ENCODE measurements at regions not wholly inside any gene's neighbourhood (a gene's known extent, or its start where the extent isn't known, plus 50 kb on each side); places are given as distances from the start of the nearest gene placed in this dataset.
"Not testable (repeated sequence)": the region's sequence is repeated elsewhere in the genome, so short reads cannot be mapped to it uniquely, and the experiment has no call there.

- no peak for DNase-seq
Measured at GRCh38 chr17:64771980-64772844, 110.1 kb upstream of the SMURF2 start.

DNA sequence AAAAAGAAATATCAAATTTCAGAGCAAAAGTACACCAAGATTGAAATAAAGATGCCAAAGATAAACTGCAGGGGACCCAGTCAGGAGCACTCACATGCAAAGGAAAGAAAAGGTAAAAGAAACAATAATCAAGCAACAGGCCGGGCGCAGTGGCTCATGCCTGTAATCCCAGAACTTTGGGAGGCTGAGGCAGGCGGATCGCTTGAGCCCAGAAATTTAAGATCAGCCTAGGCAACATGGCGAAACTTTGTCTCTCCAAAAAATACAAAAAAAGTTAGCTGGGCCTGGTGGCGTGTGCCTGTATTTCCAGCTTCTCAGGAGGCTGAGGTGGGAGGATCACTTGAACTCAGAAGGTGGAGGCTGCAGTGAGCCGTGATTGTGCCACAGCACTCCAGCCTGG lies 107.6 kb upstream of the SMURF2 start:
- no peak for DNase-seq

DNA sequence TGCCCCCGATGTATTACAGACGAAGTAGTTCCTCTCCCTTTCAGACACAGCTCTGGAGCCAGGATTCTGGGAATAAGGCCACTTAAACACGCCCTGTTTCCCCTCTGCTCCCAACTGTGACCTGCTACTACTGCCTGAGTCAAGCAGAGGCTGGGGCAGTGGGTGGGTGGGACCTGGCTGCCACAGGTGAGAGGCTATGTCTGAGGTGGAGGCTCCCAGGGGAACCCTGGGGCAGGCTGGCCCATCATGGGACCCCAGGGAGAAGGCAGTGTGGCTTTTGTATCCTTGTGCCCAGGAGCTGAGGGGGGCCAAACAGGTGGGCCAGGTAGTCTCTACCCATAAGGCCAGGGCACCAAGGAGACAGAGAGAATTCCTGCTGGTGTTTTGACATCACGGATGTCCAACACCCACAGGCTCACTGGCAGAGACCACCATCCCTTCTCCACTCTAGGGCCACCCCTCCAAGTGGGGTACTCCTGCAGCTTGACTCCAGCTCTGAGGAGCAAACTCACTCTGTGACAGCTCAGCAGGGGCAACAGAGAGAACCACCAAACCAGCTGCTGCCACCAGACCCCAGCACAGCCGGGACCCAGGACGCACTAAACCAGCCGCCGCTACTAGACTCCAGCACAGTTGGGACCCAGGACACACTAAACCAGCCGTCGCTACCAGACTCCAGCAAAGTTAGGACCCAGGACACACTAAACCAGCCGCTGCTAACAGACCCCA lies 105.3 kb upstream of the SMURF2 start:
- DNase-seq = no peak

DNA sequence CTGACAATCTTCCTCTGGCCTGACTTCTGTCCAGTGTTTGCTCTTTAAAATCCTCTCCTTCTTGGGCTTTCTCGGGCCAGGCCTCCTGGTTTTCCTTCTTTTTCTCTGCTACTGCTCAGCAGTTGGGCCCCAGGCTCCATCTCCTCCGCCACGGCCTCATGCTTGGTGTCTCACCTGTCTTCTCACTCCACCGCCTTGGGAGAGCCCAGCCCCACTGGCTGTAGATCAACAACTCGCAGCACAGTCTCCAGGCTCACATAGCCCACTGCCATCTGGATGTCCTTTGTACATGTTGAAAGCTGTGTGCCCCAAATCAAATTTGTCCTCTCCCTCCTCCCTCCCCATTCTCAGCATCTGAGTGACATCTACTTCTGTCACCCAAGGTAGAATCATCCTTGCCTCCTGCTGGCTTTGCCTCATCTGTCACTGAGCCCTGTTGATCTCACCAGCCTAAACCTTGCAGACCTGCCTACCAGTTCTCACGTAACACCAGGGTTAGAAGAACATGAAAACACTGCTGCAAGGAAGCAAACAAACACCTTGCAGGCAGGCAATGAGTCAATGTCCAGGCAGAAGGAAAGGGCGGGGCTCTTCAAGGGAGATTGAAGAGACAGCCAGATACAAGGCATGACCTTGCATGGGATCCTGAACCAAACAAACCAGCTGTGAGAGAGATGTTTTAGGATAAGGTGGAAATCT lies 103.2 kb upstream of the SMURF2 start:
- no peak for DNase-seq

- no peak for DNase-seq
Measured at GRCh38 chr17:64750891-64751677, 89.0 kb upstream of the SMURF2 start.

DNA sequence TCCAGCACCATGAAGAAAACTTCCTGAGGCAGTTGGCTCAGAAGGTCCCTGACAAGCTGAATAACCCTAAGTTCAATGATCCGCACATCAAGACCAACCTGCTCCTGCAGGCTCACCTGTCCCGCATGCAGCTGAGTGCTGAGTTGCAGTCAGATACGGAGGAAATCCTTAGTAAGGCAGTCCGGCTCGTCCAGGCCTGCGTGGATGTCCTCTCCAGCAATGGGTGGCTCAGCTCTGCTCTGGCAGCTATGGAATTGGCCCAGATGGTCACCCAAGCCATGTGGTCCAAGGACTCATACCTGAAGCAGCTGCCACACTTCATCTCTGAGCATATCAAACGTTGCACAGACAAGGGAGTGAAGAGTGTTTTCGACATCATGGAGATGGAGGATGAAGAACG lies 88.4 kb upstream of the SMURF2 start:
- no peak for DNase-seq

DNA sequence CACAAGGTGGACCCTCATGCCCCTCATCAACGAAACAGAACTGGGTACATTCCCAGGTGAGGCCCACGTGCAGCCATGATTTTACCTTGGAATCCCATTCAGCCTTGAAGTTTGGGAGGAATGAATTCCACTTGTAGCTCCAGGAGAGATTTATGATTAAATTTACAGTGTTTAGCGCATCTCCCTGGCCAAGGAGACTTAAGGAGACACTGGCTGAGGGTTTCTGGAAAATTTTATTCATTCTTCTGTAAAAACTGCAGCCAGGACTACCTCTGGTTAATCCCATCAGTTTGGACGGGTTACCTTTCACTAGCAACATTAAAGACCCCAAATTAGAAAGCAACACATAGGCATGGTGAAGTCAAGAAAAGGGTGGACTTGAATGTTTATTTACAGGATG lies 87.2 kb upstream of the SMURF2 start:
- no peak for DNase-seq

GRCh38 chr17:64747938-64748540 lies 85.9 kb upstream of the SMURF2 start:
- DNase-seq = no peak

DNA sequence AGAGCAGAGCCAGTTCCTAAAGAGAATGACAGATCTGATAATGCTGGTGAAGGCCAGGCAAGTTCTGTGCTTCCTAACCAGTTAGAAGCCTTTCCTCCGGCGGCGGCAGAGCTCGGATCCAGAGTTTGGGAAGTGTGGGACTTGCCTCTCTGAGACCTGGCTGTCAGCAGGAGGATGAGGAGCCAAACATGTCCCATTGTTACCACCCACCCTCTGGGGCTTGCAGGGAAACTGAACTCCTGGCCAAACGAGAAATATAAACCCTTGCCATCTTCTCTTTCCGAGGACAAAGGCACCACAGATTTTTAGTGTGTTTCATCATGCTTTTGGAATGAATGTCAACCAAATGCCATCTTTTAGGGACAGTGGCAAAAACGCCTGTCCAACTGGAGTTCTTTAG lies 80.2 kb upstream of the SMURF2 start:
- DNase-seq = no peak

- not testable (repeated sequence) for DNase-seq
Measured at GRCh38 chr17:64741916-64742315, 79.8 kb upstream of the SMURF2 start.

DNA sequence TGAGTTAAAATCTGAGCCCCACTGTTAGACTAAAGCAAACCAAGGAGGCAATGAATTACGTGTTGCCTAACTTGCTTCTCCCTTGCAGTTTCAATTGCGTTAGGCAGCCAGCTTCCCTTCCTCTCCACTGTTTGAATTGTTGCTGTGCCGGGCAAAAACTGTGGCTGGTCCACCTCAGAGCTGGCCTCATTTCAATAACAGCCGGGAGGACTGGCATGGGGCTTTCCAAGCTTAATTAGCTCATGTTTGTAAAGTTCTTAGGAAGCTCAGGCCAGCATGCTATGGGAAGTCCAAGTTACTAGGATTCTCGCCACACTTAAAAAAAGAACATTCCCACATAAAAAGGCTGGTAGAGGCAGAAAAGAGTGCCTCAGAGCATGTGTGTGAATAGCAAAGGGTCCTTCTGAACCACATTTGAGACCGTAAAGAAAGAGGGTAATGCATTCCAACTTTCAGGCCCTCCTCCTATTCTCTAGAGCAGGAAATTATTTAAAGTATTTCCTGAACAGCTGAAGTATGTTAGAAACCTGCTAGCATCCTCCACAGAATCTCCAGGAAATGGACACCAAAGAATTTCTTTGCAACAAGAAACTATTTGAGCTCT lies 79.0 kb upstream of the SMURF2 start:
- DNase-seq = no peak

DNA sequence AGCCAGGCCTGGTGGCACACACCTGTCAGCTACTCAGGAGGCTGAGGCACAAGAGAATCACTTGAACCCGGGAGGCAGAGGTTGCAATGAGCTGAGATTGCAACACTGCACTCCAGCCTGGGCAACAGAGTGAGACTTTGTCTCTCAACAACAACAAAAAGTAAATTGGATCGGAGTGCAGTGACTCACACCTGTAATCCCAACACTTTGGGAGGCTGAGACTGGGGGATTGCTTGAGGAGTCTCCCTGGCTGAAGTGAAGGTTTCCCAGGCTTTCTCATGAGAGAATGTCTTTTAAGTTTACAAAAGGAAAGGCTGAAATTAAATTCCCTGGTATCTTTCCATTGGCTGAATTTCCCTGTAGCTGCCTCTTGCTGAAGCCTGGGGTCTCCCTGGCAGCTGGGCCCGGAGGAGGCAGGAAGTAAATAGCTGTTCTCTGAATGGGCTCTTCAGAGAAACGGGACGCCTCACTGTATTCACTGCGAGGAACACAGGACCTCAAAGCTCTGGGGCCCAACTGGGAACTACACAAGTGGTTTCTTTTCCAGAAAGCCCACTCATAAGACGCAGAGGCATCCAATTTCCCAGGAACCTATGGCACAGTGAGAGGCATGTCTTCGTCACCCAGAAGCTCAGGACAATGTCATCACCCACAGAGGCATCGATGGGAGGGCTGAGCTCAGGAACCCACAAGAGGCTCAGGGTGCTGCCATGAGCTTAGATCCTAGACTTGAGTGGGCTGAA lies 77.4 kb upstream of the SMURF2 start:
- DNase-seq = no peak

- DNase-seq = peak; percentile 39
Measured at GRCh38 chr17:64736804-64737492, 74.8 kb upstream of the SMURF2 start.

- DNase-seq = no peak
Measured at GRCh38 chr17:64732336-64733006, 70.4 kb upstream of the SMURF2 start.

- not testable (repeated sequence) for DNase-seq
Measured at GRCh38 chr17:64730023-64730422, 67.9 kb upstream of the SMURF2 start.

DNA sequence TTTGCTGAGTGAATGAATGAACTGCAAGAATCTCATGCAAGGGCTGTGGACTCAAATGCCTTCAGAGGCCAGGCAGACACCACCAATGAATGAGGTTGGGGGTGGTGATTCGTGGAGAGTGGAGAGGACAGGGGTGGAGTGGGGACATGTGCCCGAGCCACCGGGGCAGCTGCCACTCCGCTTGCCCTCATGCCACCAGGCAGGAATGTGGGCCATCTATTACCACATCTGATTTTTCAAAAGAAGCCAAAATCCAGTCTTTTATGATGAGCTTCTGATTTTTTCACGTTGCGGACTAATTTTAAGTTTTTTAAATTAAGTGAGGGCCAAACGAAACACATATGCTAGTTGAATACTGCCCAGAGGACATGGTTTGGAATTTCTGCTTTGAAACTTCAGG lies 67.1 kb upstream of the SMURF2 start:
- no peak for DNase-seq

DNA sequence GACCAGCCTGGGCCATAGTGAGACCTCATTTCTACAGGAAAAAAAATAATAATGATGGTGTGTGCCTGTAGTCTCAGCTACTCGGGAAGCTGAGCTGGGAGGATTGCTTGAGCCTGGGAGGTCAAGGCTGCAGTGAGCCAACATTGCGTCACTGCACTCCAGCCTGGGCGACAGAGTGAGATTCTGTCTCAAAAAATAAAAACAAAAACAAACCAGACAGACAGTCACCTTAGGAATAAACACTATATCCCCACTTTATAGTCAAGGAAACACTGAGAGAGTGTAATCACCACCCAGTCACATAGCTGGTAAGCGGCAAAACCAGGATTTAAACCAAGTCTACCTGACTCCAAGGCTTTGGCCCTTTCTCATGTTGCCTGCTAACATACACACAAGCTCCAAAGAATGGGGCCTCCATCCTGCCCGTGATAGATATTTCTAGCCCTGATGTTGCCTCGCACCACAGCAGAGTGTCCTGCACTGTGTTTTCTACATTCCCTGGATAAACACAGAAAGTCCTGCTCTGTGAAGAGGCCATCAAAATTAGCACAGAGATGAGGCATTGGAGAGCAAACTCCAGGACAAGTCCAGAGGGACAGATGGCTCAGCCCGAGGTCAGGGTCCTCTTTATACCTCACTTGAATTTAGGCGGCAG lies 66.1 kb upstream of the SMURF2 start:
- no peak for DNase-seq

GRCh38 chr17:64726025-64726424 lies 63.9 kb upstream of the SMURF2 start:
- not testable (repeated sequence) for DNase-seq

DNA sequence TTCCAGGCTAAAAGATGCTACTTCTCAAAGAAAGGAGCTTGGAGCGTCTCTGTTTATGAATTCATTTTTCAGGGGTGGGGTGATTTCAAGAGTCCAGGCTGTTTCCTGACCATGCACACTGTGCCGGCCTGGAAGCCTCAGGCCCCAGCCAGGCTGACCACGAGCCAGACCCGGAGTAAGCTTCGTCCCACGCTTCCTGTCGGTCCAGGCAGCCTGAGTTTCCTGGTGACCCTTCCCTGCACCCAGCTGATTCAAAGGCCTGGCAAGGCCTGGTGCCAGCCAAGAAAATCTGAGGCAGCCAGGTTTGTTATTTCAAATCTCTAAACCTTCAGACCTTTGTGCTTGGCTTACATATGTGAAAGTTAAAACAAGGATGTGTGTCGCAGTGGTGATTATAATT lies 62.1 kb upstream of the SMURF2 start:
- not testable (repeated sequence) for DNase-seq
